ENCODE measurements at regions not wholly inside any gene's neighbourhood (a gene's known extent, or its start where the extent isn't known, plus 50 kb on each side); places are given as distances from the start of the nearest gene placed in this dataset.

DNA sequence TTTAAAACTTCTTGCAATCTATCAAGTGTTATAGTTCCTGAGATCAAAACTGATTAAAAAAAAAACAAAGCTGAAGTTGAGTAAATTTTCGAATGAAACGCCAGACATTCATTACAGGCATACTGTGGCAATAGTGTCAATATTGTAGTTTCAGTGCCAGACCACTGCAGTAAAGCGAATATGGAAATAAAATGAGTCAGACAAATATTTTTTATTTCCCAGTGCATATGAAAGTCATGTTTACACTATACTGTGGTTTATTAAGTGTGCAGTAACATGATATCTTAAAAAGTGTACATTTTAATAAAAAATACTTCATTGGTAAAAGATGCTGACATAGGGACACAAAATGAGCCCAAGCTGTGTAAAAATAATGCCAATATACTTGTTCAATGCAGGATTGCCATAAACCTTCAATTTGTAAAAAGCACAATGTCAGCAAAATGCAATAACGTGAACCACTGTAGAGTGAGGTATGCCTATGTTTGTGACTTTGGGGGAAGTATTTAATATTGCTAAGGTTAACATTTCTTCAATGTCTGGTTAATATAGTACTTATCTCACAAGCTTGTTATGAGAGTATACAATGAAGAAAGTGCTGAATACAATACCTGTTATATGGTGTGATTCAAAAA is 1473.9 kb upstream of the GBE1 start:
- TF ChIP-seq EZH2 (IDR thresholded peaks at IDR 0.05; ENCODE audit: insufficient read depth, poor library complexity, severe bottlenecking) = no peak
- no peak for TF ChIP-seq EZH2phosphoT487 (IDR thresholded peaks at IDR 0.05; ENCODE audit: insufficient read depth, low read depth)
